Esophagus squamous epithelium (tissue), 4 donors: ENCODE measurements at regions not wholly inside any gene's neighbourhood (a gene's known extent, or its start where the extent isn't known, plus 50 kb on each side); places are given as distances from the start of the nearest gene placed in this dataset.

ENCODE experiments used
- POLR2A ChIP-seq, 4 donors: fragments of 450-650 bp; IDR thresholded peaks; one replicate each; pipeline ENCODE4 v1.6.1; 2017; ENCODE audit warnings: antibody characterized with exemption in 4 of 4, mild to moderate bottlenecking in 4 of 4, moderate library complexity in 3 of 4
- TF ChIP-seq, protein P1 (sequence below), 6 experiments: fragments of 450-650 bp in 4 of 6; fragments of 200-600 bp in 2 of 6; sonication (generic) in 2 of 6; IDR thresholded peaks; one replicate each; pipeline ENCODE4 v1.5.1; 2016 to 2019; ENCODE audit warnings: antibody characterized with exemption in 6 of 6, mild to moderate bottlenecking in 4 of 6, moderate library complexity in 4 of 6

DNA sequence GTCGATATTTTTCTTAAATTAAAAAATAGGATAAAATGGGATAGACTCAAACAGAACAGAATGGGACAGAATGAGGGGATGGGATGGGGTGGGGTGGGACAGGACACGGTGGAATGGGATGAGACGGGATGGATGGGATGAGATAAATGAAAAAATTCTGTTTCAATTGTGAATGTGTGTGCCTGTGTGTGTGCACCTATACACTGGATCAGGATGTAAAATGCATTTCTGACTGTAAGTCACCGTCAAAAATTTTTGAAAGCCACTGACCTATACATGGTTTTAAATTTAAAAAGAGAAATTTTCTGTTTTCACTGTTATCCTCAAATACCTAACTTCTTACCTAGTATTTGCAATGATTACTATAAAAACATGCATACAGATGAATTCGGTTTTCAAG is 108.7 kb upstream of the UBE2E2 start:
- TF ChIP-seq, protein P1, sequence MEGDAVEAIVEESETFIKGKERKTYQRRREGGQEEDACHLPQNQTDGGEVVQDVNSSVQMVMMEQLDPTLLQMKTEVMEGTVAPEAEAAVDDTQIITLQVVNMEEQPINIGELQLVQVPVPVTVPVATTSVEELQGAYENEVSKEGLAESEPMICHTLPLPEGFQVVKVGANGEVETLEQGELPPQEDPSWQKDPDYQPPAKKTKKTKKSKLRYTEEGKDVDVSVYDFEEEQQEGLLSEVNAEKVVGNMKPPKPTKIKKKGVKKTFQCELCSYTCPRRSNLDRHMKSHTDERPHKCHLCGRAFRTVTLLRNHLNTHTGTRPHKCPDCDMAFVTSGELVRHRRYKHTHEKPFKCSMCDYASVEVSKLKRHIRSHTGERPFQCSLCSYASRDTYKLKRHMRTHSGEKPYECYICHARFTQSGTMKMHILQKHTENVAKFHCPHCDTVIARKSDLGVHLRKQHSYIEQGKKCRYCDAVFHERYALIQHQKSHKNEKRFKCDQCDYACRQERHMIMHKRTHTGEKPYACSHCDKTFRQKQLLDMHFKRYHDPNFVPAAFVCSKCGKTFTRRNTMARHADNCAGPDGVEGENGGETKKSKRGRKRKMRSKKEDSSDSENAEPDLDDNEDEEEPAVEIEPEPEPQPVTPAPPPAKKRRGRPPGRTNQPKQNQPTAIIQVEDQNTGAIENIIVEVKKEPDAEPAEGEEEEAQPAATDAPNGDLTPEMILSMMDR (IDR thresholded peaks at IDR 0.05) = no peak
- TF ChIP-seq POLR2A (IDR thresholded peaks at IDR 0.05) = no peak
